DMS53 treated with DMSO at 0.1 percent for 48 hours (cell line): ENCODE measurements at regions not wholly inside any gene's neighbourhood (a gene's known extent, or its start where the extent isn't known, plus 50 kb on each side); places are given as distances from the start of the nearest gene placed in this dataset.

Experiments
- DNase-seq: peaks from one replicate; lab custom pipeline; 2025; ENCODE audit not compliant: unreplicated experiment; lab: John Stamatoyannopoulos, UW

- no peak for DNase-seq
Observed at GRCh38 chrX:40325161-40325560, 227.4 kb upstream of the BCOR start.

GRCh38 chrX:40323977-40324376, 226.2 kb upstream of the BCOR start:
- no peak for DNase-seq

GRCh38 chrX:40320819-40321218, 223.1 kb upstream of the BCOR start:
- DNase-seq = no peak

- DNase-seq = no peak
Observed at GRCh38 chrX:40318801-40319200, 221.0 kb upstream of the BCOR start.

GRCh38 chrX:40318076-40318475, 220.3 kb upstream of the BCOR start:
- no peak for DNase-seq

- no peak for DNase-seq
Observed at GRCh38 chrX:40316502-40316901, 218.7 kb upstream of the BCOR start.

GRCh38 chrX:40314070-40314469, 216.3 kb upstream of the BCOR start:
- no peak for DNase-seq

- DNase-seq = no peak
Observed at GRCh38 chrX:40313269-40313668, 215.5 kb upstream of the BCOR start.

GRCh38 chrX:40310447-40310846, 212.7 kb upstream of the BCOR start:
- DNase-seq = no peak

GRCh38 chrX:40310016-40310415, 212.3 kb upstream of the BCOR start:
- no peak for DNase-seq

- DNase-seq = no peak
Observed at GRCh38 chrX:40307871-40308270, 210.1 kb upstream of the BCOR start.

GRCh38 chrX:40304115-40304514, 206.4 kb upstream of the BCOR start:
- no peak for DNase-seq

- DNase-seq = no peak
Observed at GRCh38 chrX:40303256-40304077, 205.7 kb upstream of the BCOR start.

- no peak for DNase-seq
Observed at GRCh38 chrX:40300286-40300890, 202.6 kb upstream of the BCOR start.

GRCh38 chrX:40299641-40300046, 201.9 kb upstream of the BCOR start:
- DNase-seq = no peak

GRCh38 chrX:40298572-40299479, 201.1 kb upstream of the BCOR start:
- no peak for DNase-seq

- DNase-seq = no peak
Observed at GRCh38 chrX:40298069-40298468, 200.3 kb upstream of the BCOR start.

GRCh38 chrX:40291553-40291952, 193.8 kb upstream of the BCOR start:
- DNase-seq = peak; percentile 3

GRCh38 chrX:40290517-40290916, 192.8 kb upstream of the BCOR start:
- no peak for DNase-seq

GRCh38 chrX:40285876-40286275, 188.1 kb upstream of the BCOR start:
- DNase-seq = no peak

GRCh38 chrX:40284852-40285251, 187.1 kb upstream of the BCOR start:
- DNase-seq = no peak

- DNase-seq = no peak
Observed at GRCh38 chrX:40283981-40284380, 186.2 kb upstream of the BCOR start.
